ENCODE measurements at regions not wholly inside any gene's neighbourhood (a gene's known extent, or its start where the extent isn't known, plus 50 kb on each side); places are given as distances from the start of the nearest gene placed in this dataset.

DNA sequence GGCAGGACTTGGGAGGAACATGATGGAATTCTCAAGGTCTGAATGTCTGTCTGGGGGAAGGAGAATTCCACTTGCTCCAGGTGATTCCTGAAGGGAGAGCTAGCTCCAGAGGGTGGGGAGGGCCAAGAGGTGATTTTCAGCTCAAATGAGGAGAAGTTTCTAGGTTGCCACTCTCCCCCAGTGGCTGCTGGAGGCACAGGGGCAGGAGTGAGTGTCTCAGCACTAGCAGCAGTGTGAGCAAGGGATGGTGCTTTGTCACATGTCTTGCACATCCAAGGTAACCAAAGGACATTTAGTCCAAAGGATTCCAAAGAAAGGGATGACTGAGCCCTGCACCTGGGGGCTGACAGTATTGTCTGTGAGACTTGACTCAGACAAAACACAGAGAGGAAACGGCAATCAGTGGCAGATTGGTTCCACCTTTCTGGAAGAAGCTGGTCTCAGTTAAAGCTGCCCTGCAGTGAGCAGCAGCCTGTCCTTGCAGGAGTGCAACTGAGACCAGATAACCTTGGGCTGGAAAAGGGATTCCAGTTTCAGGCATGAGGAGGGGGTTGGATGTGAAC, 51.2 kb upstream of the PCBD1 start:
- TF ChIP-seq, protein P1, sequence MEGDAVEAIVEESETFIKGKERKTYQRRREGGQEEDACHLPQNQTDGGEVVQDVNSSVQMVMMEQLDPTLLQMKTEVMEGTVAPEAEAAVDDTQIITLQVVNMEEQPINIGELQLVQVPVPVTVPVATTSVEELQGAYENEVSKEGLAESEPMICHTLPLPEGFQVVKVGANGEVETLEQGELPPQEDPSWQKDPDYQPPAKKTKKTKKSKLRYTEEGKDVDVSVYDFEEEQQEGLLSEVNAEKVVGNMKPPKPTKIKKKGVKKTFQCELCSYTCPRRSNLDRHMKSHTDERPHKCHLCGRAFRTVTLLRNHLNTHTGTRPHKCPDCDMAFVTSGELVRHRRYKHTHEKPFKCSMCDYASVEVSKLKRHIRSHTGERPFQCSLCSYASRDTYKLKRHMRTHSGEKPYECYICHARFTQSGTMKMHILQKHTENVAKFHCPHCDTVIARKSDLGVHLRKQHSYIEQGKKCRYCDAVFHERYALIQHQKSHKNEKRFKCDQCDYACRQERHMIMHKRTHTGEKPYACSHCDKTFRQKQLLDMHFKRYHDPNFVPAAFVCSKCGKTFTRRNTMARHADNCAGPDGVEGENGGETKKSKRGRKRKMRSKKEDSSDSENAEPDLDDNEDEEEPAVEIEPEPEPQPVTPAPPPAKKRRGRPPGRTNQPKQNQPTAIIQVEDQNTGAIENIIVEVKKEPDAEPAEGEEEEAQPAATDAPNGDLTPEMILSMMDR (IDR thresholded peaks at IDR 0.05; ENCODE audit: borderline replicate concordance, insufficient read depth, low read depth, low read length) = no peak
- no peak overlapping the region for H3K4me3 ChIP-seq (ENCODE audit: low read depth, low read length)

DNA sequence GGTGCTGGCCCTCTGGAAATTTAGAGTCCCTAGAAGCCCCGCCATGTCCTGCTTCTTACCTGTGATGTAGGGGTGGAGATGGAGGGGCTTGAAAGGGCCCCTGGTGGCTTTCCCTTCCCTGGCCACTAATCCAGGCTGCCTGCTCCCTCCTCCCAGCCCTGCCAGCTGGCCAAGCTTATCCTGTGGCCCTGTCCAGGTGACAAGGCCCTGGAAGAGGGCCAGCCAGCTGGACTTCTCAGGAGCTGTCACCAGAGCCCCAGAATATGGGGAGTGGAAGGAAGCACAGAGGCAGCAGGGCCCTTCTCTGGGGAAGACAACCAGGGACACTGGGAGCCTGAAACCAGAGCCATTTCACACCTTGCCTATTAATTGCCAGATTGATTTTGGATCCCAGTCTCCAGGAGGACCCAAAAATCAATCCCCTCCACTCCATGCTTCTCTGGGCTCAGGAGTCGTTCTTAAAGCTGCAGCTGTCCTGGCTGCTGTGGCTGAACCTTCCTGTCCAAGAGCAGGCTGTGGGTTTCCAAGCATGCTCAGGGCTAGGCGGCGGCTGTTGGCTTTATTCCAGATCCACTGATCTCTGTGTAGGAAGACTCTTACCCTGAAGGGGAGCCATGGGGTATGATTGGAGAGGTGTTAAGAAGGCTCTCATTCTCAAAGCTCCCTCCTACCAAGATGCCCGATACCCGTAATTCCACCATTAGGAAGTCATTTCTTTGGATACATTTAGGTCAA, 52.6 kb upstream of the PCBD1 start:
- no peak overlapping the region for H3K4me3 ChIP-seq (ENCODE audit: low read depth, low read length)
- TF ChIP-seq, protein P1 (IDR thresholded peaks at IDR 0.05; ENCODE audit: borderline replicate concordance, insufficient read depth, low read depth, low read length) = no peak

DNA sequence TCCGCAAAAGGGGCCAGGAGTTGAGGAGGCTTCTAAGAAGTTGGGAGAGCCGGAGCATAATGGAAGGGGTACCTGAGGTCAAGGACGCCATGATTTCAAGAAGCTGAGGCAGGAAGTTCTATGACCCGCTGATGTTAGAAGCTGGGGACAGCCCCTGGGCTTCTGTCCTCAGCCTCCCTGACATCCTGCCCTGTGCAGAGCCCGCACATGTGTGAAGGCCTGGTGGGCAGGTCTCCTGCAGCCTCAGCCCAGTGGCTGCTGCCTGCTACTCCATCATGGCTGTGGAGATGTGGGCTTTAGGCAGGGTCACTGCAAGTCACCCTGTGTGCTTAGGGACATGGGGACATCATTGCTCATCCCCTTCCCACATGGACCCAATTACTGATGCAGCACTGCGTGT, 53.8 kb upstream of the PCBD1 start:
- TF ChIP-seq, protein P1 (IDR thresholded peaks at IDR 0.05; ENCODE audit: borderline replicate concordance, insufficient read depth, low read depth, low read length) = no peak
- H3K4me3 ChIP-seq (ENCODE audit: low read depth, low read length) = no peak overlapping the region

DNA sequence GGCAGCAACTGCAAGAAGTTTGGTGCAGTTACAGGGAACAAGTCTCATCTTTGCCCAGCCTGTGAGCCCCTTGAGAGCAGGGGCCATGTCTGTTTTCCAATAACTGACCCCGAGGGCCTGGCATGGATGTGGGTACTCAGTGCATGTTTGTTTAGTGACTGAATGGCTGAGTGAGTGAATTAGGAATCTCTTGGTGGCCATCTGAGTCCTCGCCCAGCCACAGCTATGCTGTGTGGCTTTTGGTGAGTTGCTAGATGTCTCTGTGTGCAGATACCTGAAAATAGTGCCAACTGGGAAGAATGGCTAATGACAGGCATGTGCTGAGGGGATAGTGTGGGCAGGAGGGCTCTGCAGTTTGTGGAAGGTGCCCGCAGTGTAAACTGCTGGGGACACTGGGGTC, 54.4 kb upstream of the PCBD1 start:
- TF ChIP-seq, protein P1 (IDR thresholded peaks at IDR 0.05; ENCODE audit: borderline replicate concordance, insufficient read depth, low read depth, low read length) = no peak
- H3K4me3 ChIP-seq (ENCODE audit: low read depth, low read length) = no peak overlapping the region

DNA sequence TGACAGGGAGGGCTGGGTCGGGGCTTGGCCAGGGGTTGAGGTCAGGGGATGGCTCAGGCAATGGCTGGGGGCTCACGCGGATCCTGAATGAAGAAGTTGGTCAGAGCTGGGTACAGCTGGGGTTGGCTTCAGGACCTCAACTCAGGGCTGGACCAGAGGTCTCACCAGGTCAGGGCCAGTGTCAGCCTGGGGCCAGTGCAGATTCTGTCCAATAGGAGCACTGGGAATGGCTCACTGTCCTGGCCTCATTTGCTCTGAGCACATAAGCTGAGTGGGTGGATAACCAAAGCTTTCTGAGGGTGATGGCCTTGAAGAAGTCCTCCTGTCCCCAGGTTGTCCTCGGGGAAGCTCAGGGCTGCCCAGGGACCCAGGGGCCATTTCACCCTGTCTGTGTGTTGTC, 54.9 kb upstream of the PCBD1 start:
- TF ChIP-seq, protein P1 (IDR thresholded peaks at IDR 0.05; ENCODE audit: borderline replicate concordance, insufficient read depth, low read depth, low read length) = no peak
- no peak overlapping the region for H3K4me3 ChIP-seq (ENCODE audit: low read depth, low read length)

DNA sequence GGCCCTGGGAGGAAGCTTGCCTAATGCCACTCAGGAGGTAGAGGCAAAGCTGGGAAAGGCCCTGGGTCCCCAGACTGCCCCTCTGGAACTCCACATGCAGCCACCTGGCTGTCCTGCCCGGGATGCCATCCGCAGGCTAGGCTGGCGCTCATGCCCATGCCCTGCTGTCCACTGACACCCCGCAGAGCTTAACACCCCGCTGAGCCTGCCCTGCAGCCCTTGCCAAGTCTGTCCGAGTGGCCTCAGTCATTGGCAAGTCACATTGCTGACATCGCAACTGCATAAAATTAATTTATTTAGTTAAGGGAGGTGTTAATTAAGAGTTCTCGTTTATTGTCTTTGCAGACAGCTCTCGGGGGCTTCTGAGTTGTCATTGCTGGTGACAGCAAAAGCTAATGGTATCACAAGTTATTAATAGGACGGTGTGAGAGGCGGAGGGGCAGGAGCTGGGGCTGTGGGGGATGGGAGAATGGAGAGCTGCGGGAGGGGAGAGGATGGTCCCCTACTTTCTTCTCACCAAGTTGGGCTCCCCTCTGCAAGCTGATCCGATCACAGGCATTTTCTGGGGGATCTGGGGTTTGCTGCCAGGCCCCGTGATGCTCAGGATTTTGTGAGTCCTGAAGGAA, 55.6 kb upstream of the PCBD1 start:
- TF ChIP-seq, protein P1 (IDR thresholded peaks at IDR 0.05; ENCODE audit: borderline replicate concordance, insufficient read depth, low read depth, low read length) = no peak
- H3K4me3 ChIP-seq (ENCODE audit: low read depth, low read length) = no peak overlapping the region

DNA sequence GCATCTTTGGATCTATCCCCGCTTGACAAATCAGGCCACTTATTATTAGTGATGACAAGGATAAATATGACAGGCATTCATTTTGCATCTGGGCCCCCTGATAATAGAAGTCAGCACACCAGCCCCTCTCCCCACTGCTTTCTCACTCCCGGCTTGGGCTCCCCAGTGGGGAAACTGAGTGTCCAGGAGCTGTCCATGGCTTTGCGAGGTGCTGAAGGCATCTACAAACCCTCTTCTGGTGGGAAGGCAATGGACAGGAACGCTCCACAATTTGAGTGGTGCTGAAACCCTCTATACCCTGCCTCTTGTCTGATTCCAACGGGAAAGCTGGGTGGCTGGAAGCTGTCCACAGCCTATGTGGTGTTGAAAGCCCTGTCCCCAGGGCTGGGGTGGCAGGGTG, 61.7 kb upstream of the PCBD1 start:
- no peak overlapping the region for H3K4me3 ChIP-seq (ENCODE audit: low read depth, low read length)
- TF ChIP-seq, protein P1 (IDR thresholded peaks at IDR 0.05; ENCODE audit: borderline replicate concordance, insufficient read depth, low read depth, low read length) = no peak
